CD4-positive, alpha-beta T cell treated with Interleukin-15 for 1 hour (primary cell): ENCODE measurements at regions not wholly inside any gene's neighbourhood (a gene's known extent, or its start where the extent isn't known, plus 50 kb on each side); places are given as distances from the start of the nearest gene placed in this dataset.
"Not testable (repeated sequence)": the region's sequence is repeated elsewhere in the genome, so short reads cannot be mapped to it uniquely, and the experiment has no call there.

Source experiments
- DNase-seq: peaks from one replicate; pipeline ENCODE4 v3.0.0-alpha.2; 2020

DNA sequence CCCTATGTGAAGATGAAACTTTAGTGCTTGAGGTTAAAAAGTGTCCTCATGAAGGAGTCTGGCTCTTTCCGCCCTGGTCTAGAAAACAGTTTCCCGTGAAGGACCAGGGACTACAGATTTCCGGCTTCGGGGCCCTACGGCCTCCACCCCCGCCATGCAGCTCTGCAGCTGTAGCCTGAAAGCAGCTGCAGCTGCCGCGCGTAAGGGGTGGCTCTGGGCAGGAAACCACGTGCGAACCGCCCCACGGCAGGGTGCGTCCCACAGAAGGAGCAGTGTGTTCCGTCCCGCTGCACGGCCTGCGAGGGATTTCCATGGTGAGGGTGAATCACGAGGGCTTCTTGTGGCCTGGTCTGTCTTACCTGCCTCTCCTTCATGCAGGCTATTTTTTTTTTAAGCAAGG lies 117.0 kb downstream of the ERMARD start:
- peak; percentile 48 for DNase-seq

GRCh38 chr6:169867751-169868191 lies 116.3 kb downstream of the ERMARD start:
- no peak for DNase-seq

- no peak for DNase-seq
Measured at GRCh38 chr6:169866668-169867521, 115.5 kb downstream of the ERMARD start.

DNA sequence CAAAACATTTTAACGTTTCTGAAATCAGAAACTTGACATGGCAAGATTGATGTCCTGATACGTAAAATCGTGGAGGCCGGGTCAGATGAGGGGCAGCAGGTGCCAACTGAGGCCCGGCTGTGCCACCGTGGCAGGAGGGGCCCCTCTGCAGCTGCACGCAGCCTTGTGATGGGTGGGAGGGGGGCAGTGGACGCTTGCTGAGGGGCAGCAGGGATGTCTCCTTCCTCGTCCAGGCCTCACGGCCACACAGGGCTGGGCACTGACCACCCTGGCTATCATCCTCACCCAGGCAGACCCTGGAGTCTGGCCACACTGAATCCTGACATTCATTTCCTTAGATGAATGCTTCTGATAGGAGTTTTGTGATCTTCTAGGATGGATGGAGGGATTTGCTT lies 114.7 kb downstream of the ERMARD start:
- DNase-seq, result no peak

GRCh38 chr6:169865346-169866139 lies 114.1 kb downstream of the ERMARD start:
- DNase-seq, result no peak

GRCh38 chr6:169864148-169865020 lies 113.0 kb downstream of the ERMARD start:
- DNase-seq, result no peak

DNA sequence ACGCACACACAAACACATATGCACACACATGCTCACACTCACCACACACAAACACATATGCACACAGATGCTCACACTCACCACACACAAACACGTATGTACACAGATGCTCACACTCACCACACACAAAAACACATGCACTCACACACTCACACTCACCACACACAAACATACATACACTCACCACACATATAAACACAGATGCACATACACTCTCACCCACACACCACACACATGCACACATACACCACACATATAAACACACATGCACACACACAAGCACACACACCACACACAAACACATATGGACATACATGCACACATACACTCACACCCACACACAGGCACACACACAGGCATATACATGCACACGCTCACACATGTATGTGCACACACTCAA lies 112.3 kb downstream of the ERMARD start:
- no peak for DNase-seq

GRCh38 chr6:169862892-169863525 lies 111.6 kb downstream of the ERMARD start:
- no peak for DNase-seq

DNA sequence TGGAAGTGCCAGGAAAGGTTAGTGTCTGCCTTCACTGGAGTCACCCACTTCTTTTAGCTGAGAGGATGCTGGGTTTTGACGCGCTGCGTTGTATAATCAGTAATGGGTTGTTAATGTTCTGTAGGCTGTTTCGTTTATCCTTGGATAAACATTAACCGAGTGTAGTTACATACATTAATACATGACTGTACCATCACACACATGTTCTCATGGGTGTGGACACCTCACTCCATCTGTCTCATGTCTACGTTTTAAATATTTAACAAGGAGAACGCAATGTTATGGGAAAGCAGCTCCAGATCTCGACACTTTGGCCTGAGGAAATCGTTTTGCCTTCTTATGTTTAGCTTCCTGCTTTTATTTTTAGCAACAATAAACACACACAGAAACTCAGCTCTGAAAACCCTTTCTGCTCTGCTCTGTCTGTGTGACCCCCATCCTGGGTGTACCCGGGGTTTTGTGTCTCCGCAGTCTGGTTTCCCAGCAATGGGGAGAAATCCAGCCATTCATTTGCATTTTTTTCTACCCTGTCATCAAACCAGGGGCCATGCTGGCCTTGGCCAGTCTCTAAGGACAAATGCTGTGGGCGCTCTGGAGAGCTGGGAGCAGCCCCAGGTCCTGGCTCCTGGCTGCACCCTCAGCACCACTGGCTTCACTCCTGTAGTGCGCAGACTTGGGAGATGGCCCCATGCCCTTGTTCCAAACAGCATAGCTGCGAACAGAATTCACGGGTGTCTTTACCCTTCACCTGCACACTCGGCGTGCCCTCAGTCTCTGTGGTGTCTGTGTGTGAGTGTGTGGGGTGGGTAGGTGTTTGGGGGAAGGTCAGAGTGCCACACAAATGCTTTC lies 110.8 kb downstream of the ERMARD start:
- DNase-seq, result no peak

GRCh38 chr6:169861431-169862042 lies 110.1 kb downstream of the ERMARD start:
- DNase-seq, result no peak

DNA sequence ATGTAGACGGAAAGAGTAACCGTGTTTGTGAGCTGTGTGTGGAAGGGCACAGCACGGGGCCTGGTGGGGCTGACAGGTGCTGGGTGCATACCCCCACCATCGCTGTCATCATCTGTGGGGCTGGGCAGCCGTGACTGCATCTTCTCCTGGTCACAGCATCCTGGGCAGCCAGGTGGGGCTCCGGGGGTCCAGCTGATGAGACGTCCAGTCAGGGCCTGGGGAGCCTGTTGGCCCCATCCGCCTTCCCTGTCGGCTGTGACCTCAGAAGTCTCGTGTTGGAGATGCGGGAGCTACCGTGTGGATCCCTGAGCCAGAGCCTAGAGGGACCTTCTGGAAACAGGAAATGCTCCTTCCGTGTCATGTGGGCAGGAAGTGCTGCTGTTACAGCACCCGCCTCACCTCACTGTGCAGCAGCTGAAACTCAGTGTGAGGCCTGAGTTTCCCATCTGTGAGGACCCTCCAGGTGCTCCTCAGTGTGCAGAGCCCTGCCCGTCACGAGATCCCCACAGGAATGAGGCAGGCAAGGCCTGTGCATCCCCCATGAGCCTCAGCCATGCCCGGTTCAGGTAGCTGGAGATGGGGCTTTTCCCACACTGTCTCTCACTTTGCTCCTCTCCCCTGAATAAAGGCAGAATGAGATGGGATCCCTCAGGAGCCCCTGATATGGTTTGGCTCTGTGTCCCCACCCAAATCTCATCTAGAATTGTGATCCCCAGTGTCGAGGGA lies 108.7 kb downstream of the ERMARD start:
- no peak for DNase-seq

GRCh38 chr6:169859401-169859977 lies 108.1 kb downstream of the ERMARD start:
- DNase-seq, result no peak

- no peak for DNase-seq
Measured at GRCh38 chr6:169858935-169859351, 107.5 kb downstream of the ERMARD start.

GRCh38 chr6:169858293-169858934 lies 107.0 kb downstream of the ERMARD start:
- DNase-seq, result no peak

GRCh38 chr6:169857343-169858292 lies 106.2 kb downstream of the ERMARD start:
- DNase-seq, result no peak

DNA sequence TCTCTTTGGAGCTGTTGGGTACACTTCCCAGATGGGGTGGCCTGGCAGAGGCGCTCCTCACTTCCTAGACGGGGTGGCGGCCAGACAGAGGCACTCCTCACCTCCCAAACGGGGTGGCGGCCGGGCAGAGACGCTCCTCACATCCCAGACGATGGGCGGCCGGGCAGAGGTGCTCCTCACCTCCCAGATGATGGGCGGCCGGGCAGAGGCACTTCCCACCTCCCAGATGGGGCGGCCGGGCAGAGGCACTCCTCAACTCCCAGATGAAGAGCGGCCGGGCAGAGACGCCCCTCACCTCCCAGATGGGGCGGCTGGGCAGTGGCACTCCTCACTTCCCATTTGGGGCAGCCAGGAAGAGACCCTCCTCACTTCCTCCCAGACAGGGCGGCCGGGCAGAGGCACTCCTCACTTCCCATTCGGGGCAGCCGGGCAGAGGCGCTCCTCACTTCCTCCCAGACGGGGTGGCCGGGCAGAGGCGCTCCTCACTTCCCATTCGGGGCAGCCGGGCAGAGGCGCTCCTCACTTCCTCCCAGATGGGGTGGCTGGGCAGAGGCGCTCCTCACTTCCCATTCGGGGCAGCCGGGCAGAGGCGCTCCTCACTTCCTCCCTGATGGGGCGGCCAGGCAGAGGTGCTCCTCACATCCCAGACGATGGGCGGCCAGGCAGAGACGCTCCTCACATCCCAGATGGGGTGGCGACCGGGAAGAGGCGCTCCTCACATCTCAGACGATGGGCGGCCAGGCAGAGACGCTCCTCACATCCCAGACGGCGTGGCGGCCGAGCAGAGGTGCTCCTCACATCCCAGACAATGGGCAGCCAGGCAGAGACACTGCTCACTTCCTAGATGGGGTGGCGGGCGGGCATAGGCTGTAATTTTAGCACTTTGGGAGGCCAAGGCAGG lies 105.3 kb downstream of the ERMARD start:
- not testable (repeated sequence) for DNase-seq

GRCh38 chr6:169854813-169855212 lies 103.4 kb downstream of the ERMARD start:
- DNase-seq, result no peak
